NCI-H1092 treated with DMSO at 0.1 percent for 48 hours (cell line): ENCODE measurements at regions not wholly inside any gene's neighbourhood (a gene's known extent, or its start where the extent isn't known, plus 50 kb on each side); places are given as distances from the start of the nearest gene placed in this dataset.

Experiments
- DNase-seq: peaks from one replicate; lab custom pipeline; 2025; lab: John Stamatoyannopoulos, UW

GRCh38 chr7:25889765-25890164 is 262.2 kb upstream of the NFE2L3 start:
- DNase-seq: no peak

- DNase-seq: no peak
Observed at GRCh38 chr7:25891591-25891990, 260.4 kb upstream of the NFE2L3 start.

GRCh38 chr7:25893436-25893835 is 258.6 kb upstream of the NFE2L3 start:
- DNase-seq: peak; percentile 46

GRCh38 chr7:25894002-25894901 is 257.7 kb upstream of the NFE2L3 start:
- no peak for DNase-seq

- DNase-seq: no peak
Observed at GRCh38 chr7:25894902-25895791, 256.9 kb upstream of the NFE2L3 start.

- no peak for DNase-seq
Observed at GRCh38 chr7:25895792-25896171, 256.2 kb upstream of the NFE2L3 start.

DNA sequence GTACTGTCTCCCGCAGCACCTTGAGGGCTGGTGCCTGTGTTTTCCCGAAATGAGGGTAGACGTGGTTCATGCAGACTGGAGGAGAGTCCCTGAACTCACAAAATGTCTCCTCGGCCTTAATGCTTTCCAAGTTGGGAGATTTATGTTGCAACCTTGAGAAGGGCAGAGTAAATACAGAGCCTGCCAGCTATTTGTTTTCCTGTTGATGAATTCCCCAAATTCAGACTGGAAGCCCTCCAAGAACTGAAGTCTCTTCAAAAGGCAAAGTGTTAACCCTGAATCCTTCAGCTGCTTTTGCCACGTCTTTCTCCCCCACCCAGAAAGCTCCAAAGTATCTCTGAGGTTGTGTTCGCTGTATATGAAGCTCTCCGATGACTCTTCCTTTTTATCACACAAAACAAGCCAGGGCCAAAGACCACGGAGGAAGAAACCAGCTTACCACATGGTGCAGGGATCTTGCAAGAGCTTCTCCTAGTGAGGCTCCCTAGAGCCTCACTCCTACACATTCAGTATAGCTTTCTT is 254.7 kb upstream of the NFE2L3 start:
- no peak for DNase-seq

DNA sequence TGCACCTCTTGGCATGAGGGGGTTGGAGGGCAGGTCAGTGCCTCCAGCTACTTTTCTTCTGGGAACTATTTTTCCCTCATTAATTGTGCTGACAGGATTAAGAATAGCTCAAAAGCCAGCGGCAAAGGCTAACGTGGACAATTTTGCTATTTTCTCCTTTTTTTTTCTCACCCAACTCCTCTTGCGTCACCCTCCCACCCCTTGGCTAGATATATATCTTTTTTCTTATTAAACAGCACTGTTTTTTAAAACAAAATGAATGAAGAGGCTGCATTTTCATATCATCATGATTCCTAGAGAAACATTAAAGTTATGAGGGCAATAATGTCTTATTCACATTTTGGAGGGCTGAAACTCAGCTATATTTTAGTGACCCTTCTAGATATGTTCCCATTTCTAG is 251.8 kb upstream of the NFE2L3 start:
- no peak for DNase-seq

DNA sequence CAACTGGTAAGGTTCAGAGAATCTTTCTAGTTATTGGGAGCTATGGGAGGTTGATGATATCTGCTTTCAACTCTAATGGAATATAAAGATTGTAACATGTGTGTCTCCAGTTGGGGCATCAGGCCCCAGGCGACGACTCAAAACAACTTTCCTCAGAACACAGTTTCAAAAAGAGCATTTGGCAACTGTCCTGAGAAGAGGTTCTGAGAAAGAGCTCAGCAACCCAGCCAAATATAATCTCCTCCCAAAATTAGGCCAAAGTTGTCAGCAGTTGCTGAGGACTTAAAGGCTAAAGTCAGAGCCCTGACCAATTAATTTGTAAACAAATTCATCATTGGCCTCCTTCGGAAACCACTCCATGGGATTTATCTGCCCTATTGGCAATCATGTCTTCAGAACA is 251.1 kb upstream of the NFE2L3 start:
- no peak for DNase-seq

DNA sequence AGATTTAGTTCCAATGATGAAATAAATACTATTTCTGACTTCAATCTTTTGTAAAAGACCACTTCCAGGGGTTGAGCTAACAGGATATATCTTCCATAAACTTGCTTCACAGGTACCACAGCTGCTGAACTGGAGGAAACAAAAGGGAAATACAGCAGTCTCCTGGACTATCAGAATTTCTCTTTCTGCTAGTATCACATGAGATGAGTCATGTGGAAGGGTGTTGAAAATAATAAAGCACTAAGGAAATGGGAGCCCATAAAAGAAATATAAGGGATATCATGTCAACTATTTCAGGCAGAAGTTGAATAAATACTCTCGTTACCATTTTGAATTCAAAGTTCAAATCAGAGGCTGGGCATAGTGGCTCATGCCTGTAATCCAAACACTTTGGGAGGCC is 250.3 kb upstream of the NFE2L3 start:
- no peak for DNase-seq

DNA sequence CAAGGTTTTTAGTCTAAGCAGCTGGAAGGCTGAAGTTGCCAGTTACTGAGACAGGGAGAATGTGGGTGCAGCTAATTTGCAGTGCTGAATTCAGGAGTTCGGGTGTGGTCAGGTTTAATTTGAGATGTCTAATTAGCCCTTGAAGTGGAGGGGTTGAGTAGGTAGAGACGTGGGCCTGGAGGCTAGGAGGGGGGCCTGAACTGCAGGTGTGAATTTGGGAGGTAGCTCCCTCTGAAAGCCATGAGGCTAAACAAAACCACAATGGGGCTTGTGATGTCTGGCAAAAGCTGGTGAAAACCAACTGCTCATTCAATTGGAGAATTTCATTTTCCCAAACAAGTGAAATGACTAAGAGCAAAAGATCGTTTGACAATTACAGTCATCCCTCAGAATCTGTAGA is 246.0 kb upstream of the NFE2L3 start:
- no peak for DNase-seq

DNA sequence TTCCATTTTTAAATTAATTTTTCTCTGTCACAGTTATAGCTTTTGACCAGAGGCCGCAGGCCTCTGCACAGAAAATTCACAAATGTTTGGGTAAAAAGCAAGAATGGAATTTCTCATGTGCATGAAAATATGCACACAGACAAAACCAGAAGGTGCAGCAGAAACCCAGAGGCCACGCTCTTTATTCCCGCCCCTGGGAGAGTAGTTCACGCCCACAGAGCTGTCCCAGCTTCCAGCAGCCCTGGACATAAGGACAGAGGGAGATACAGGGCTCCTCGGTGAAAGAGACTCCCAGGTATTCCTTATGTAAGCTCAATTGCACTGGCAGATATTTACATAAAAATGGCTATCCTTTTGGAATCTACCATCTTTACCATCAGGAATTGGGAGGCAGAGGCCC is 245.2 kb upstream of the NFE2L3 start:
- DNase-seq: no peak

- no peak for DNase-seq
Observed at GRCh38 chr7:25907214-25907613, 244.8 kb upstream of the NFE2L3 start.

DNA sequence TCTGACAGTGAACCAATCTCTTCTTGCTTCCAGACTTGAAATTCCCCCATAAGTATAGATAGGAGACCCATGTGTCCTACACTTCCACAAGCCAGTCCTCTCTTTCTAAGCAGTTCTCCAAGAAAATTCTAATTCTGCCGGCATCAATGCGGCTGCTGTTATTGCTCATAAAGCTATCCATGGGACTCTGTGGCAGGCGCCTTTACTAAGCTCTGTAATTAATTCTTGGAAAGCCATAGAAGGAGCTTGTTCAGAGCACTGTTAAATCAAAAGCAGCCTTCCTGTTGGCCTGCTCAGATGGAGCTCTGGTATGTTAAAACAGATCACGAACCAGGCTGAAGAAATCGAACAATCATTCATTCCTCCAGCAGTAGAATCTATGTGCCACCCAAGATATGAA is 244.3 kb upstream of the NFE2L3 start:
- no peak for DNase-seq

- no peak for DNase-seq
Observed at GRCh38 chr7:25908154-25908949, 243.6 kb upstream of the NFE2L3 start.

DNA sequence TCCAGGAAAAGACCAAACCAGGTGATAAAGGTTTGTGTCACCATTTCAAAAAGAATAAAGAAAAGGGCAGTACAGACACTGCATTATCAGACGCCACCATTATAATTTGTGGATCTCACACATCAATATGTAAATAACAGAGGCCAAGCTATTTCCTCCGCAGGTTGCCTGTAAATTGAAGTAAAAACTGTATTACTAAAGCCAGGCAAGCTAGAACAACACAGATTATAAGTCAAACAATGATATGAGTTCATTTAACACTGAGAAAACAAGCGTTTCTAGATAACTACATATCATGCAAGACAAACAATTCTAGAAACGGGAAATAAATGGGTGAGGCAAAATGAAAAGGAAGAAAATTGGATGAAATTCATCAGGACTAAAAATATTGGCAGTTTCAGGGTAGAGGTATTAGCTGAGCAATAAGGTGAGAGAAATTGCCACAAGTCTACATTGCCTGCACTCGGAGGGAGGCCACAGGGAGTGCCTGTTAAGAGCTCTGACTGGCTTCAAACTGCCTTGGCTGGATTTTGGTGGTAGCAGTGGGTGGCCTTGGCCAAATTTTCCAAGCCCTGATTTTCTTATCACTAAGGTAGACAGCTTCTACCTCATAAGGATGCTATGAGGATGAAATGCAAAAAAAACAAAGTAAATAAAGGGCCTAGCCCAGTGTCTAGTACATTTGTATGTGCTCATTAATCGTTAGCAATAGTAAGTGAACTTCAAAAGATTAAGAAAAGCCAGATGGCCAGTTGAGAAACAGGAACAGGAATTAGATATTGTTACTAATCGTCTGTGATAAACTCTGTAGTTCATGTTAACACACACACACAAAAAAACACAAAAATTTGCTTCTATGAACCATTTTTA is 240.0 kb upstream of the NFE2L3 start:
- DNase-seq: no peak

- DNase-seq: peak; percentile 69
Observed at GRCh38 chr7:25913598-25914224, 238.3 kb upstream of the NFE2L3 start.

DNA sequence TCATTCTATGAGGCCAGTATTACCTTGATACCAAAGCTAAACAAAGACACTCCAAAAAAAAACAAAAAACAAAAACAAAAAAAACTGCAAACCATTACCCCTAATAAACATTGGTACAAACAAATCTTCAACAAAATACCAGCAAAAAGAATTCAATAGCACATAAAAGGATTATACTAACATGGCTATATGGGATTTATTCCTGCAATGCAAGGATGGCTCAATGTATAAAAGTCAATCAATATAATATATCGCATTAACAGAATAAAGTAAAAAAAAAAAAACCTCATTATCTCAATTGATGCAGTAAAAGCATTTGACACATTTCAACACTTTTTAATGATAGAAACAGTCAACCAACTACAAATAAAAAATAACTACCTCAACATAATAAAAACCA is 233.3 kb upstream of the NFE2L3 start:
- DNase-seq: no peak

DNA sequence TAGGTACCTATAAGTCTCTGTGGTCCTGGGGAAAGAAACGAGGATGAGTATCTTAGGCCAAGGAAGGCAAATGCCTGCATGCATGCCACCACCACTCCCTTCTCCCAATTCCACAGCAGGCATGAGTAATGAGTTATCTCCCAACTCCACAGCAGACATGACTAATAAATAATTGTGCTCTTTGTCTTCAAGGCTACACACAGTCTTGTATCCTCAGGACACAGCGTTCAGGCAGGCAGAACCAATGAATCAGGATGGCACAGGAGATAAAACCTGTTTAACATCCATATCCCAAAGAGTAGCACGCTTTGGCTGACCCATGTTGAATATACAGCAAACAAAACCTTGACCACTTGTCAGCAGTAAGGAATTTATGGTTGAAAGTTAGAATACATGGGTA is 229.7 kb upstream of the NFE2L3 start:
- no peak for DNase-seq

DNA sequence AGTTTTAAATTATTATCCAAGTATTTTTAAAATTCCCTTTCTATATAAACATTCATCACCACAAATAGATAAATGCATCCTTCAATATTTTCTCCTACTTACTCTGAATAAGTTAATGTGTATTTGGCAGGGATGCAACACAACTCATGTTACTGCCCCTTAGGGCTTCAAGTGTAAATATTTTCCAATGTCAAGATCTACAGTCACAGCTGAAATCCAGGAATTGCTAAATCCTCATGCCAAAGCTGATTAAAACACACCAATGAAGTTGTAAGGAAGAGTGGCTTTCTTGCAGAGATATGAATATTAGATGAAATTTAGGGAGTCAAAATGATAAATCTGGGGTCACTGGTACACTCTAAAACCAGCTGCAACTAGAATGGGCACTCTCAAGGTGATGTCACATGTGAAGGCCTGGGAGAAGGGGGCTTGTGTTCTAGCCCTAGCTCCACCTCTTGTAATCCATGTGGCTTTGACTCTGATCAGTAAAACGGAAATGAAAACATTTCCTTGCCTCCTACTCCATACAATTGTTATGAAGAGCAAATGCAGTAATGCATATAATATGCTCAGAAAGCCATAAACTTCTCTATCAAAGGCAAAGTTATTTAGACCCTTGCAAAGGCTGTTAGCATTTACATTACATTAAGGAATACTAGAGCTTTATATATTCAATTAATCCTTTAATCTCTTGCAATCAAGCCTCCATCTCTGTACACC is 228.1 kb upstream of the NFE2L3 start:
- no peak for DNase-seq
